H1 (cell line): ENCODE measurements at regions not wholly inside any gene's neighbourhood (a gene's known extent, or its start where the extent isn't known, plus 50 kb on each side); places are given as distances from the start of the nearest gene placed in this dataset.

Experiments used
- CTCF ChIA-PET: fragments of 300-600 bp; sonication (Branson Sonifier 250); formaldehyde crosslinking; loops from one replicate; lab custom pipeline; 2021; ENCODE audit not compliant: partially characterized antibody; lab: Charles Lee
- POLR2A ChIA-PET: fragments of 300-600 bp; sonication (Branson Sonifier 250); formaldehyde crosslinking; loops from one replicate; lab custom pipeline; 2021; ENCODE audit warnings: inconsistent platforms; ENCODE audit not compliant: partially characterized antibody; lab: Charles Lee
- DNase-seq, 2 experiments: peaks; one replicate each; pipeline versions ENCODE4 v3.0.0 to v3.0.0-alpha.2; 2010 to 2022; ENCODE audit warnings: low spot score in 2 of 2, low read depth in 1 of 2, mixed read lengths in 1 of 2
- FAIRE-seq: peaks from 2 replicates; lab custom pipeline; 2011; peaks lifted over from hg19 to GRCh38; lab: Jason Lieb, UNC
- H2AFZ ChIP-seq: 2 replicates; pipeline ENCODE4 v1.8.1; 2012; ENCODE audit warnings: low read length, inconsistent platforms
- H2AK5ac ChIP-seq: 2 replicates; pipeline ENCODE4 v1.6.1; 2013; ENCODE audit warnings: low read depth, low read length
- H2BK120ac ChIP-seq: replicated peaks from 2 replicates; pipeline ENCODE3; 2013; ENCODE audit warnings: low read depth, low read length, inconsistent platforms
- H2BK12ac ChIP-seq: 2 replicates; pipeline ENCODE4 v1.6.1; 2013; ENCODE audit warnings: low read depth, low read length
- H2BK15ac ChIP-seq: 2 replicates; pipeline ENCODE4 v1.6.1; 2013; ENCODE audit warnings: low read length
- H2BK20ac ChIP-seq: 2 replicates; pipeline ENCODE4 v1.6.1; 2013; ENCODE audit warnings: low read length
- H2BK5ac ChIP-seq: 2 replicates; pipeline ENCODE4 v1.6.1; 2013; ENCODE audit warnings: low read depth, low read length
- H3K14ac ChIP-seq: 2 replicates; pipeline ENCODE4 v1.6.1; 2013; ENCODE audit warnings: inconsistent platforms; ENCODE audit not compliant: insufficient read length
- H3K18ac ChIP-seq: 2 replicates; pipeline ENCODE4 v1.6.1; 2013; ENCODE audit warnings: low read length; ENCODE audit errors: extremely low read depth
- H3K23ac ChIP-seq: 2 replicates; pipeline ENCODE4 v1.6.1; 2013; ENCODE audit warnings: inconsistent platforms; ENCODE audit not compliant: insufficient read length
- H3K23me2 ChIP-seq: 2 replicates; pipeline ENCODE4 v1.6.1; 2013; ENCODE audit warnings: low read depth, low read length
- H3K27ac ChIP-seq: 2 replicates; pipeline ENCODE4 v1.6.1; 2011; ENCODE audit warnings: low read depth, low read length, inconsistent platforms
- H3K27me3 ChIP-seq, 4 experiments: replicated peaks in 1 of 4; 1 replicate in 1 of 4; 2 replicates in 3 of 4; pipeline versions ENCODE4 v1.6.1 to v1.8.1; 2011 to 2013; ENCODE audit warnings: low read length in 3 of 4, mild to moderate bottlenecking in 3 of 4, inconsistent platforms in 2 of 4, mixed read lengths in 2 of 4, moderate library complexity in 1 of 4; ENCODE audit not compliant: control insufficient read depth in 3 of 4, insufficient read depth in 3 of 4; ENCODE audit errors: extremely low read depth in 1 of 4
- H3K36me3 ChIP-seq, 4 experiments: 2 replicates each; pipeline versions ENCODE4 v1.6.1 to v1.8.1; 2011 to 2013; ENCODE audit warnings: mild to moderate bottlenecking in 4 of 4, low read length in 3 of 4, moderate library complexity in 2 of 4, control low read depth in 1 of 4, inconsistent platforms in 1 of 4; ENCODE audit not compliant: insufficient read depth in 4 of 4, control insufficient read depth in 2 of 4
- H3K4ac ChIP-seq: replicated peaks from 2 replicates; pipeline ENCODE3; 2013; ENCODE audit warnings: low read length, low read depth, mixed read lengths, inconsistent platforms; ENCODE audit not compliant: insufficient read length
- H3K4me1 ChIP-seq, 4 experiments: replicated peaks in 1 of 4; 1 replicate in 1 of 4; 2 replicates in 3 of 4; pipeline versions ENCODE4 v1.6.1 to v1.8.1; 2011 to 2013; ENCODE audit warnings: low read length in 3 of 4, inconsistent platforms in 2 of 4, mixed read lengths in 1 of 4; ENCODE audit not compliant: insufficient read depth in 4 of 4, control insufficient read depth in 3 of 4
- H3K4me2 ChIP-seq, 2 experiments: 2 replicates each; pipeline versions ENCODE4 v1.6.1 to v1.8.1; 2011 to 2013; ENCODE audit warnings: low read depth in 2 of 2, low read length in 2 of 2, control low read depth in 1 of 2, inconsistent platforms in 1 of 2, mild to moderate bottlenecking in 1 of 2; ENCODE audit not compliant: insufficient read depth in 1 of 2
- H3K4me3 ChIP-seq, 4 experiments: fragments of 200-600, 300-600 bp in 1 of 4; sonication (generic), shearing (Covaris generic), sonication (Bioruptor Twin) in 1 of 4; 2 replicates each; pipeline versions ENCODE4 v1.5.1 to v1.8.1; 2011 to 2016; ENCODE audit warnings: low read length in 4 of 4, low read depth in 3 of 4, control low read depth in 2 of 4, inconsistent platforms in 2 of 4, mild to moderate bottlenecking in 2 of 4, mixed read lengths in 1 of 4, moderate library complexity in 1 of 4; ENCODE audit not compliant: insufficient read depth in 2 of 4; ENCODE audit errors: extremely low read depth in 1 of 4
- H3K56ac ChIP-seq: replicated peaks from 2 replicates; pipeline ENCODE3; 2013; ENCODE audit warnings: low read depth, mild to moderate bottlenecking, mixed read lengths, low read length, inconsistent platforms; ENCODE audit not compliant: insufficient read length
- H3K79me1 ChIP-seq: 2 replicates; pipeline ENCODE4 v1.6.1; 2013; ENCODE audit warnings: low read depth, low read length, control low read depth
- H3K79me2 ChIP-seq, 2 experiments: 2 replicates each; pipeline versions ENCODE4 v1.6.1 to v1.8.1; 2012 to 2013; ENCODE audit warnings: low read length in 2 of 2, mild to moderate bottlenecking in 2 of 2, inconsistent platforms in 1 of 2; ENCODE audit not compliant: insufficient read depth in 2 of 2, control insufficient read depth in 1 of 2
- H3K9ac ChIP-seq, 4 experiments: replicated peaks in 1 of 4; 1 replicate in 1 of 4; 2 replicates in 3 of 4; pipeline versions ENCODE4 v1.6.1 to v1.8.1; 2011 to 2013; ENCODE audit warnings: low read depth in 3 of 4, low read length in 3 of 4, control low read depth in 2 of 4, mild to moderate bottlenecking in 2 of 4, moderate library complexity in 2 of 4, inconsistent platforms in 1 of 4; ENCODE audit errors: extremely low read depth in 1 of 4
- H3K9me3 ChIP-seq, 2 experiments: 2 replicates each; pipeline versions ENCODE4 v1.6.1 to v1.8.1; 2012 to 2013; ENCODE audit warnings: mild to moderate bottlenecking in 2 of 2, moderate library complexity in 2 of 2, control low read depth in 1 of 2, inconsistent platforms in 1 of 2, low read depth in 1 of 2, low read length in 1 of 2, mixed read lengths in 1 of 2; ENCODE audit not compliant: insufficient read depth in 2 of 2
- H4K20me1 ChIP-seq, 2 experiments: replicated peaks in 1 of 2; 2 replicates each; pipeline versions ENCODE3 to v1.8.1; 2011 to 2013; ENCODE audit warnings: inconsistent platforms in 2 of 2, low read length in 2 of 2, mild to moderate bottlenecking in 1 of 2; ENCODE audit not compliant: insufficient read depth in 2 of 2, control insufficient read depth in 1 of 2
- H4K5ac ChIP-seq: 2 replicates; pipeline ENCODE4 v1.6.1; 2013; ENCODE audit warnings: low read length, low read depth, mixed read lengths, inconsistent platforms; ENCODE audit not compliant: insufficient read length
- H4K8ac ChIP-seq: 2 replicates; pipeline ENCODE4 v1.8.0; 2013; ENCODE audit warnings: mild to moderate bottlenecking, moderate library complexity, low read length, inconsistent platforms; ENCODE audit not compliant: insufficient read depth; ENCODE audit errors: extremely low read depth
- H4K91ac ChIP-seq: replicated peaks from 2 replicates; pipeline ENCODE3; 2013; ENCODE audit warnings: low read length, mixed read lengths, inconsistent platforms; ENCODE audit not compliant: insufficient read length
- MAFK ChIP-seq: IDR thresholded peaks from 2 replicates; pipeline ENCODE4 v1.6.1; 2012; ENCODE audit warnings: low read depth, mild to moderate bottlenecking, improper control_type of control experiment, low read length
- WGBS, 2 experiments: shearing (Covaris generic) in 1 of 2; methylation state at CpG; one replicate each; pipeline versions ENCODE4 v1.1.6 to v1.1.7; 2013 to 2015; ENCODE audit warnings: low lambda C conversion rate in 2 of 2, mixed read lengths in 2 of 2, inconsistent platforms in 1 of 2, low coverage in 1 of 2, missing lambda C conversion rate in 1 of 2; ENCODE audit not compliant: insufficient replicate concordance in 2 of 2, insufficient coverage in 1 of 2, insufficient read length in 1 of 2; ENCODE audit errors: extremely low coverage in 1 of 2, missing lambda C conversion rate in 1 of 2; 5-methylcytosine and 5-hydroxymethylcytosine counted together

- H2AK5ac ChIP-seq = no peak overlapping the region
- no peak overlapping the region for H3K4me2 ChIP-seq
- no peak overlapping the region for H2BK20ac ChIP-seq
- 93% methylated on average over 2 of the region's 2 CpGs; no CpG with 5 or more reads in 1 of the 2 experiments for WGBS, 2 experiments
- H3K79me1 ChIP-seq = no peaks in the 10 kb centered on the region
- no peaks in the 10 kb centered on the region for H3K4me1 ChIP-seq
- no peak overlapping the region for H3K4me3 ChIP-seq
- H2BK120ac ChIP-seq = no peak overlapping the region
- H3K14ac ChIP-seq = no peak overlapping the region
- no peak overlapping the region for H4K8ac ChIP-seq
- H3K27me3 ChIP-seq = no peaks in the 10 kb centered on the region
- H3K27ac ChIP-seq = no peak overlapping the region
- no peak for TF ChIP-seq MAFK
- H3K9me3 ChIP-seq = no peaks in the 10 kb centered on the region
- no peak for DNase-seq
- peaks cover 0 to 42% of the 10 kb centered on the region in 2 experiments; a peak in 2 of 4 replicates for H3K79me2 ChIP-seq
- H2AFZ ChIP-seq = no peak overlapping the region
- H2BK5ac ChIP-seq = no peak overlapping the region
- no peaks in the 10 kb centered on the region for H3K23me2 ChIP-seq
- CTCF ChIA-PET = no interaction called here
- no peak overlapping the region for H3K4ac ChIP-seq
- no peak overlapping the region for H3K56ac ChIP-seq
- H2BK12ac ChIP-seq = no peak overlapping the region
- no peak overlapping the region for H4K5ac ChIP-seq
- POLR2A ChIA-PET = no interaction called here
- H3K18ac ChIP-seq = no peak overlapping the region
- H3K23ac ChIP-seq = no peak overlapping the region
- peaks cover 2 to 19% (median 4%) of the 10 kb centered on the region in 4 experiments; a peak in 3 of 8 replicates for H3K36me3 ChIP-seq
- no peak overlapping the region for H4K91ac ChIP-seq
- no peak overlapping the region for H2BK15ac ChIP-seq
- no peak for FAIRE-seq
- H3K9ac ChIP-seq = no peak overlapping the region
- H4K20me1 ChIP-seq = peaks cover 0 to 3% of the 10 kb centered on the region in 2 experiments
These were observed 177.0 kb upstream of the NECTIN3 start for GRCh38 chr3:110894574-110894973.
